ENCODE measurements at regions not wholly inside any gene's neighbourhood (a gene's known extent, or its start where the extent isn't known, plus 50 kb on each side); places are given as distances from the start of the nearest gene placed in this dataset.

DNA sequence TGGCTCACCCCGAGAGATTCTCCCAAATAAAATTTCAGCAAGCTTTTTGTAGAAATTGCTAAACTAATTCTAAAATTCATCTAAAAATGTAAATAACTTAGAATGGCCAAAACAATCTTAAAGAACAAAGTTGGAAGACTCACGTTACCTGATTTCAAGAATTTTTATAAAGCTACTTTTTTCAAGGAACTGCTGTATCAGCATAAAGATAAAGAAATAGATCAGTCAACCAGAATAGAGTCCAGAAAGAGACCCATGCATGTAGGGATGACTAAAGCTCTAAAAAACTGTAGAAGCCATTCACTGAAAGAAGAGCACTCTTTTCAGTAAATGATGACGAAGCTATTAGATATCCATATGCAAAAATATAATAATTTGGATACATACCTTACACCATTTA is 652.1 kb downstream of the TBC1D32 start:
- no peak for TF ChIP-seq FOXJ3 (CRISPR knock-in tag; IDR thresholded peaks at IDR 0.05)
- TF ChIP-seq, protein P1, sequence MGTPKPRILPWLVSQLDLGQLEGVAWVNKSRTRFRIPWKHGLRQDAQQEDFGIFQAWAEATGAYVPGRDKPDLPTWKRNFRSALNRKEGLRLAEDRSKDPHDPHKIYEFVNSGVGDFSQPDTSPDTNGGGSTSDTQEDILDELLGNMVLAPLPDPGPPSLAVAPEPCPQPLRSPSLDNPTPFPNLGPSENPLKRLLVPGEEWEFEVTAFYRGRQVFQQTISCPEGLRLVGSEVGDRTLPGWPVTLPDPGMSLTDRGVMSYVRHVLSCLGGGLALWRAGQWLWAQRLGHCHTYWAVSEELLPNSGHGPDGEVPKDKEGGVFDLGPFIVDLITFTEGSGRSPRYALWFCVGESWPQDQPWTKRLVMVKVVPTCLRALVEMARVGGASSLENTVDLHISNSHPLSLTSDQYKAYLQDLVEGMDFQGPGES (IDR thresholded peaks at IDR 0.05; ENCODE audit: low read depth, low read length), result no peak
- TF ChIP-seq GABPA (IDR thresholded peaks at IDR 0.05; ENCODE audit: low read depth), result no peak
- TF ChIP-seq, protein P2, sequence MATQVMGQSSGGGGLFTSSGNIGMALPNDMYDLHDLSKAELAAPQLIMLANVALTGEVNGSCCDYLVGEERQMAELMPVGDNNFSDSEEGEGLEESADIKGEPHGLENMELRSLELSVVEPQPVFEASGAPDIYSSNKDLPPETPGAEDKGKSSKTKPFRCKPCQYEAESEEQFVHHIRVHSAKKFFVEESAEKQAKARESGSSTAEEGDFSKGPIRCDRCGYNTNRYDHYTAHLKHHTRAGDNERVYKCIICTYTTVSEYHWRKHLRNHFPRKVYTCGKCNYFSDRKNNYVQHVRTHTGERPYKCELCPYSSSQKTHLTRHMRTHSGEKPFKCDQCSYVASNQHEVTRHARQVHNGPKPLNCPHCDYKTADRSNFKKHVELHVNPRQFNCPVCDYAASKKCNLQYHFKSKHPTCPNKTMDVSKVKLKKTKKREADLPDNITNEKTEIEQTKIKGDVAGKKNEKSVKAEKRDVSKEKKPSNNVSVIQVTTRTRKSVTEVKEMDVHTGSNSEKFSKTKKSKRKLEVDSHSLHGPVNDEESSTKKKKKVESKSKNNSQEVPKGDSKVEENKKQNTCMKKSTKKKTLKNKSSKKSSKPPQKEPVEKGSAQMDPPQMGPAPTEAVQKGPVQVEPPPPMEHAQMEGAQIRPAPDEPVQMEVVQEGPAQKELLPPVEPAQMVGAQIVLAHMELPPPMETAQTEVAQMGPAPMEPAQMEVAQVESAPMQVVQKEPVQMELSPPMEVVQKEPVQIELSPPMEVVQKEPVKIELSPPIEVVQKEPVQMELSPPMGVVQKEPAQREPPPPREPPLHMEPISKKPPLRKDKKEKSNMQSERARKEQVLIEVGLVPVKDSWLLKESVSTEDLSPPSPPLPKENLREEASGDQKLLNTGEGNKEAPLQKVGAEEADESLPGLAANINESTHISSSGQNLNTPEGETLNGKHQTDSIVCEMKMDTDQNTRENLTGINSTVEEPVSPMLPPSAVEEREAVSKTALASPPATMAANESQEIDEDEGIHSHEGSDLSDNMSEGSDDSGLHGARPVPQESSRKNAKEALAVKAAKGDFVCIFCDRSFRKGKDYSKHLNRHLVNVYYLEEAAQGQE (IDR thresholded peaks at IDR 0.05; ENCODE audit: low read depth, low read length), result no peak
- TF ChIP-seq, protein P3, sequence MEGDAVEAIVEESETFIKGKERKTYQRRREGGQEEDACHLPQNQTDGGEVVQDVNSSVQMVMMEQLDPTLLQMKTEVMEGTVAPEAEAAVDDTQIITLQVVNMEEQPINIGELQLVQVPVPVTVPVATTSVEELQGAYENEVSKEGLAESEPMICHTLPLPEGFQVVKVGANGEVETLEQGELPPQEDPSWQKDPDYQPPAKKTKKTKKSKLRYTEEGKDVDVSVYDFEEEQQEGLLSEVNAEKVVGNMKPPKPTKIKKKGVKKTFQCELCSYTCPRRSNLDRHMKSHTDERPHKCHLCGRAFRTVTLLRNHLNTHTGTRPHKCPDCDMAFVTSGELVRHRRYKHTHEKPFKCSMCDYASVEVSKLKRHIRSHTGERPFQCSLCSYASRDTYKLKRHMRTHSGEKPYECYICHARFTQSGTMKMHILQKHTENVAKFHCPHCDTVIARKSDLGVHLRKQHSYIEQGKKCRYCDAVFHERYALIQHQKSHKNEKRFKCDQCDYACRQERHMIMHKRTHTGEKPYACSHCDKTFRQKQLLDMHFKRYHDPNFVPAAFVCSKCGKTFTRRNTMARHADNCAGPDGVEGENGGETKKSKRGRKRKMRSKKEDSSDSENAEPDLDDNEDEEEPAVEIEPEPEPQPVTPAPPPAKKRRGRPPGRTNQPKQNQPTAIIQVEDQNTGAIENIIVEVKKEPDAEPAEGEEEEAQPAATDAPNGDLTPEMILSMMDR (IDR thresholded peaks at IDR 0.05), result no peak
- TF ChIP-seq, protein P4, sequence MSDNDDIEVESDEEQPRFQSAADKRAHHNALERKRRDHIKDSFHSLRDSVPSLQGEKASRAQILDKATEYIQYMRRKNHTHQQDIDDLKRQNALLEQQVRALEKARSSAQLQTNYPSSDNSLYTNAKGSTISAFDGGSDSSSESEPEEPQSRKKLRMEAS (IDR thresholded peaks at IDR 0.05; ENCODE audit: low read depth), result no peak
- no peak for TF ChIP-seq TCF12 (IDR thresholded peaks at IDR 0.05)
- no peak for TF ChIP-seq TAF1 (IDR thresholded peaks at IDR 0.05; ENCODE audit: borderline replicate concordance, low read depth, low read length)
- no peak for TF ChIP-seq JUND (IDR thresholded peaks at IDR 0.05)
- TF ChIP-seq MXI1 (IDR thresholded peaks at IDR 0.05; ENCODE audit: low read depth, low read length), result no peak
- TF ChIP-seq RXRA (IDR thresholded peaks at IDR 0.05; ENCODE audit: borderline replicate concordance, low read depth), result no peak
- TF ChIP-seq SIN3A (IDR thresholded peaks at IDR 0.05; ENCODE audit: borderline replicate concordance, low read depth, low read length), result no peak
- no peak for TF ChIP-seq EZH2phosphoT487 (IDR thresholded peaks at IDR 0.05; ENCODE audit: borderline replicate concordance, low read depth)
- no peak for TF ChIP-seq GATA2 (CRISPR knock-in tag; IDR thresholded peaks at IDR 0.05)
